H1 (cell line): ENCODE measurements at regions not wholly inside any gene's neighbourhood (a gene's known extent, or its start where the extent isn't known, plus 50 kb on each side); places are given as distances from the start of the nearest gene placed in this dataset.

Experiments
- CTCF ChIA-PET: fragments of 300-600 bp; sonication (Branson Sonifier 250); formaldehyde crosslinking; loops from one replicate; lab custom pipeline; 2021; ENCODE audit not compliant: partially characterized antibody; lab: Charles Lee
- POLR2A ChIA-PET: fragments of 300-600 bp; sonication (Branson Sonifier 250); formaldehyde crosslinking; loops from one replicate; lab custom pipeline; 2021; ENCODE audit warnings: inconsistent platforms; ENCODE audit not compliant: partially characterized antibody; lab: Charles Lee
- DNase-seq, 2 experiments: peaks; one replicate each; pipeline versions ENCODE4 v3.0.0 to v3.0.0-alpha.2; 2010 to 2022; ENCODE audit warnings: low spot score in 2 of 2, low read depth in 1 of 2, mixed read lengths in 1 of 2
- FAIRE-seq: peaks from 2 replicates; lab custom pipeline; 2011; peaks lifted over from hg19 to GRCh38; lab: Jason Lieb, UNC
- H2AFZ ChIP-seq: 2 replicates; pipeline ENCODE4 v1.8.1; 2012; ENCODE audit warnings: low read length, inconsistent platforms
- H2AK5ac ChIP-seq: 2 replicates; pipeline ENCODE4 v1.6.1; 2013; ENCODE audit warnings: low read depth, low read length
- H2BK120ac ChIP-seq: replicated peaks from 2 replicates; pipeline ENCODE3; 2013; ENCODE audit warnings: low read depth, low read length, inconsistent platforms
- H2BK12ac ChIP-seq: 2 replicates; pipeline ENCODE4 v1.6.1; 2013; ENCODE audit warnings: low read depth, low read length
- H2BK15ac ChIP-seq: 2 replicates; pipeline ENCODE4 v1.6.1; 2013; ENCODE audit warnings: low read length
- H2BK20ac ChIP-seq: 2 replicates; pipeline ENCODE4 v1.6.1; 2013; ENCODE audit warnings: low read length
- H2BK5ac ChIP-seq: 2 replicates; pipeline ENCODE4 v1.6.1; 2013; ENCODE audit warnings: low read depth, low read length
- H3K14ac ChIP-seq: 2 replicates; pipeline ENCODE4 v1.6.1; 2013; ENCODE audit warnings: inconsistent platforms; ENCODE audit not compliant: insufficient read length
- H3K18ac ChIP-seq: 2 replicates; pipeline ENCODE4 v1.6.1; 2013; ENCODE audit warnings: low read length; ENCODE audit errors: extremely low read depth
- H3K23ac ChIP-seq: 2 replicates; pipeline ENCODE4 v1.6.1; 2013; ENCODE audit warnings: inconsistent platforms; ENCODE audit not compliant: insufficient read length
- H3K23me2 ChIP-seq: 2 replicates; pipeline ENCODE4 v1.6.1; 2013; ENCODE audit warnings: low read depth, low read length
- H3K27ac ChIP-seq: 2 replicates; pipeline ENCODE4 v1.6.1; 2011; ENCODE audit warnings: low read depth, low read length, inconsistent platforms
- H3K27me3 ChIP-seq, 4 experiments: replicated peaks in 1 of 4; 1 replicate in 1 of 4; 2 replicates in 3 of 4; pipeline versions ENCODE4 v1.6.1 to v1.8.1; 2011 to 2013; ENCODE audit warnings: low read length in 3 of 4, mild to moderate bottlenecking in 3 of 4, inconsistent platforms in 2 of 4, mixed read lengths in 2 of 4, moderate library complexity in 1 of 4; ENCODE audit not compliant: control insufficient read depth in 3 of 4, insufficient read depth in 3 of 4; ENCODE audit errors: extremely low read depth in 1 of 4
- H3K36me3 ChIP-seq, 4 experiments: 2 replicates each; pipeline versions ENCODE4 v1.6.1 to v1.8.1; 2011 to 2013; ENCODE audit warnings: mild to moderate bottlenecking in 4 of 4, low read length in 3 of 4, moderate library complexity in 2 of 4, control low read depth in 1 of 4, inconsistent platforms in 1 of 4; ENCODE audit not compliant: insufficient read depth in 4 of 4, control insufficient read depth in 2 of 4
- H3K4ac ChIP-seq: replicated peaks from 2 replicates; pipeline ENCODE3; 2013; ENCODE audit warnings: low read length, low read depth, mixed read lengths, inconsistent platforms; ENCODE audit not compliant: insufficient read length
- H3K4me1 ChIP-seq, 4 experiments: replicated peaks in 1 of 4; 1 replicate in 1 of 4; 2 replicates in 3 of 4; pipeline versions ENCODE4 v1.6.1 to v1.8.1; 2011 to 2013; ENCODE audit warnings: low read length in 3 of 4, inconsistent platforms in 2 of 4, mixed read lengths in 1 of 4; ENCODE audit not compliant: insufficient read depth in 4 of 4, control insufficient read depth in 3 of 4
- H3K4me2 ChIP-seq, 2 experiments: 2 replicates each; pipeline versions ENCODE4 v1.6.1 to v1.8.1; 2011 to 2013; ENCODE audit warnings: low read depth in 2 of 2, low read length in 2 of 2, control low read depth in 1 of 2, inconsistent platforms in 1 of 2, mild to moderate bottlenecking in 1 of 2; ENCODE audit not compliant: insufficient read depth in 1 of 2
- H3K4me3 ChIP-seq, 4 experiments: fragments of 200-600, 300-600 bp in 1 of 4; sonication (generic), shearing (Covaris generic), sonication (Bioruptor Twin) in 1 of 4; 2 replicates each; pipeline versions ENCODE4 v1.5.1 to v1.8.1; 2011 to 2016; ENCODE audit warnings: low read length in 4 of 4, low read depth in 3 of 4, control low read depth in 2 of 4, inconsistent platforms in 2 of 4, mild to moderate bottlenecking in 2 of 4, mixed read lengths in 1 of 4, moderate library complexity in 1 of 4; ENCODE audit not compliant: insufficient read depth in 2 of 4; ENCODE audit errors: extremely low read depth in 1 of 4
- H3K56ac ChIP-seq: replicated peaks from 2 replicates; pipeline ENCODE3; 2013; ENCODE audit warnings: low read depth, mild to moderate bottlenecking, mixed read lengths, low read length, inconsistent platforms; ENCODE audit not compliant: insufficient read length
- H3K79me1 ChIP-seq: 2 replicates; pipeline ENCODE4 v1.6.1; 2013; ENCODE audit warnings: low read depth, low read length, control low read depth
- H3K79me2 ChIP-seq, 2 experiments: 2 replicates each; pipeline versions ENCODE4 v1.6.1 to v1.8.1; 2012 to 2013; ENCODE audit warnings: low read length in 2 of 2, mild to moderate bottlenecking in 2 of 2, inconsistent platforms in 1 of 2; ENCODE audit not compliant: insufficient read depth in 2 of 2, control insufficient read depth in 1 of 2
- H3K9ac ChIP-seq, 4 experiments: replicated peaks in 1 of 4; 1 replicate in 1 of 4; 2 replicates in 3 of 4; pipeline versions ENCODE4 v1.6.1 to v1.8.1; 2011 to 2013; ENCODE audit warnings: low read depth in 3 of 4, low read length in 3 of 4, control low read depth in 2 of 4, mild to moderate bottlenecking in 2 of 4, moderate library complexity in 2 of 4, inconsistent platforms in 1 of 4; ENCODE audit errors: extremely low read depth in 1 of 4
- H3K9me3 ChIP-seq, 2 experiments: 2 replicates each; pipeline versions ENCODE4 v1.6.1 to v1.8.1; 2012 to 2013; ENCODE audit warnings: mild to moderate bottlenecking in 2 of 2, moderate library complexity in 2 of 2, control low read depth in 1 of 2, inconsistent platforms in 1 of 2, low read depth in 1 of 2, low read length in 1 of 2, mixed read lengths in 1 of 2; ENCODE audit not compliant: insufficient read depth in 2 of 2
- H4K20me1 ChIP-seq, 2 experiments: replicated peaks in 1 of 2; 2 replicates each; pipeline versions ENCODE3 to v1.8.1; 2011 to 2013; ENCODE audit warnings: inconsistent platforms in 2 of 2, low read length in 2 of 2, mild to moderate bottlenecking in 1 of 2; ENCODE audit not compliant: insufficient read depth in 2 of 2, control insufficient read depth in 1 of 2
- H4K5ac ChIP-seq: 2 replicates; pipeline ENCODE4 v1.6.1; 2013; ENCODE audit warnings: low read length, low read depth, mixed read lengths, inconsistent platforms; ENCODE audit not compliant: insufficient read length
- H4K8ac ChIP-seq: 2 replicates; pipeline ENCODE4 v1.8.0; 2013; ENCODE audit warnings: mild to moderate bottlenecking, moderate library complexity, low read length, inconsistent platforms; ENCODE audit not compliant: insufficient read depth; ENCODE audit errors: extremely low read depth
- H4K91ac ChIP-seq: replicated peaks from 2 replicates; pipeline ENCODE3; 2013; ENCODE audit warnings: low read length, mixed read lengths, inconsistent platforms; ENCODE audit not compliant: insufficient read length
- POLR2AphosphoS5 ChIP-seq: IDR thresholded peaks from 2 replicates; pipeline ENCODE4 v1.6.1; 2011; ENCODE audit warnings: low read depth, low read length
- WGBS, 2 experiments: shearing (Covaris generic) in 1 of 2; methylation state at CpG; one replicate each; pipeline versions ENCODE4 v1.1.6 to v1.1.7; 2013 to 2015; ENCODE audit warnings: low lambda C conversion rate in 2 of 2, mixed read lengths in 2 of 2, inconsistent platforms in 1 of 2, low coverage in 1 of 2, missing lambda C conversion rate in 1 of 2; ENCODE audit not compliant: insufficient replicate concordance in 2 of 2, insufficient coverage in 1 of 2, insufficient read length in 1 of 2; ENCODE audit errors: extremely low coverage in 1 of 2, missing lambda C conversion rate in 1 of 2; 5-methylcytosine and 5-hydroxymethylcytosine counted together

DNA sequence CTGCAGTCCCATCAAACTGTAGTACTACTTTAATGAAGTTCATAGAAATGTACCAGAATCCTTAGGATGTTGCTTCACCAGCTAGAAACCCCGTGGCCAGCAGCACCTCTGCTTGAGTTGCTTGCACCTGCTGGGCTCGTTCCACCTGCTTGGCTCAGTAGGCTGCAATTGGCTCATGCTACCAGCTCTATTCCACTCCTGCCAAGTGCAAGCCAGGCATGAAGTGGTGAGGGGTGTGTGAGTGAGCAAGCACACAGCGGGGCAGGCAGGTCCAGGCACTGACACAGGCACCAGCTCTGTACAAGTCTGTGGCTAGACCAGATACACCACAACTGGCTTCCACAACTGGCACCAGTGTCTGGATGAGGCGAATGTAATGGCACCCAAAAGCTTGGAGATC, 209.9 kb downstream of the AMY1C start:
- Histone ChIP-seq H4K5ac (no peak overlapping the region), H4K20me1 (no peaks in the 10 kb centered on the region), H3K18ac (no peak overlapping the region), H3K27ac (no peak overlapping the region), H3K4ac (no peak overlapping the region), H3K9ac (no peak overlapping the region), H2AFZ (no peak overlapping the region), H2AK5ac (no peak overlapping the region), H3K9me3 (no peaks in the 10 kb centered on the region), H3K4me2 (no peak overlapping the region), H2BK5ac (no peak overlapping the region), H3K23ac (no peak overlapping the region), H3K4me3 (no peak overlapping the region), H3K56ac (no peak overlapping the region), H2BK20ac (no peak overlapping the region), H2BK120ac (no peak overlapping the region), H3K14ac (no peak overlapping the region), H3K27me3 (no peaks in the 10 kb centered on the region), H3K79me2 (no peaks in the 10 kb centered on the region), H3K4me1 (no peaks in the 10 kb centered on the region), H4K91ac (no peak overlapping the region), H3K23me2 (no peaks in the 10 kb centered on the region), H4K8ac (no peak overlapping the region), H3K36me3 (no peaks in the 10 kb centered on the region), H2BK15ac (no peak overlapping the region), H2BK12ac (no peak overlapping the region), H3K79me1 (no peaks in the 10 kb centered on the region)
- no peak for FAIRE-seq
- WGBS, 2 experiments: 90% methylated on average over 4 of the region's 4 CpGs; no CpG with 5 or more reads in 1 of the 2 experiments
- no peak for DNase-seq
- ChIA-PET CTCF (interaction anchor here (0.9 to 1.8 kb wide), 4 partner anchors 10 to 173 kb away, joined by 3 to 6 read pairs (median 4); no protein-coding TSS in a partner anchor), POLR2A (interaction anchor here (0.6 kb wide), 1 partner anchor 15 kb away, joined by 3 read pairs; no protein-coding TSS in a partner anchor)
- TF ChIP-seq POLR2AphosphoS5: no peak
